ENCODE measurements at regions not wholly inside any gene's neighbourhood (a gene's known extent, or its start where the extent isn't known, plus 50 kb on each side); places are given as distances from the start of the nearest gene placed in this dataset.

- H3K27me3 ChIP-seq (ENCODE audit: control insufficient read depth in 1 of 2, insufficient read depth in 2 of 2, low read length in 2 of 2), result no peaks in the 10 kb centered on the region
- DNase-seq (no peak), ATAC-seq (ENCODE audit: poor library complexity) (no peak)
- H3K4me1 ChIP-seq (ENCODE audit: insufficient read depth, low read length), result no peaks in the 10 kb centered on the region
- ChIA-PET POLR2A (no interaction called here), CTCF (no interaction called here)
- Mint-ChIP-seq H3K27me3 (no peaks in the 10 kb centered on the region), H3K4me1 (ENCODE audit: low read depth) (no peaks in the 10 kb centered on the region), H3K27ac (no peak overlapping the region), H3K4me3 (no peak overlapping the region), H3K9me3 (peaks cover 20% of the 10 kb centered on the region), H3K36me3 (ENCODE audit: low read depth) (no peaks in the 10 kb centered on the region)
- peaks cover 0 to 61% of the 10 kb centered on the region in 2 experiments for H3K9me3 ChIP-seq (ENCODE audit: control insufficient read depth in 1 of 2, insufficient read depth in 1 of 2, low read length in 2 of 2)
- H3K27ac ChIP-seq (ENCODE audit: low read depth in 1 of 2, low read length in 2 of 2), result no peak overlapping the region
- TF ChIP-seq CTCF (IDR thresholded peaks at IDR 0.05), result no peak
- no peak overlapping the region for H3K4me3 ChIP-seq (ENCODE audit: low read length)
- intact Hi-C loops (cut with DNase I, micrococcal nuclease), result no loop called here
- no peaks in the 10 kb centered on the region for H3K36me3 ChIP-seq (ENCODE audit: insufficient read depth, low read length)
These were observed 85.3 kb downstream of the ZNF726 start for GRCh38 chr19:23999821-24000610.

- no peak overlapping the region for H3K4me3 ChIP-seq (ENCODE audit: low read length)
- H3K4me3 Mint-ChIP-seq, result no peak overlapping the region
- H3K27me3 ChIP-seq (ENCODE audit: control insufficient read depth in 1 of 2, insufficient read depth in 2 of 2, low read length in 2 of 2), result no peaks in the 10 kb centered on the region
- no peak overlapping the region for H3K27ac ChIP-seq (ENCODE audit: low read depth in 1 of 2, low read length in 2 of 2)
- no peaks in the 10 kb centered on the region for H3K4me1 Mint-ChIP-seq (ENCODE audit: low read depth)
- peaks cover 15% of the 10 kb centered on the region for H3K9me3 Mint-ChIP-seq
- no peaks in the 10 kb centered on the region for H3K36me3 ChIP-seq (ENCODE audit: insufficient read depth, low read length)
- TF ChIP-seq CTCF (IDR thresholded peaks at IDR 0.05), result no peak
- intact Hi-C loops (cut with DNase I, micrococcal nuclease), result no loop called here
- ChIA-PET POLR2A (no interaction called here), CTCF (no interaction called here)
- no peaks in the 10 kb centered on the region for H3K27me3 Mint-ChIP-seq
- H3K36me3 Mint-ChIP-seq (ENCODE audit: low read depth), result no peaks in the 10 kb centered on the region
- DNase-seq, result no peak
- peaks cover 0 to 61% of the 10 kb centered on the region in 2 experiments for H3K9me3 ChIP-seq (ENCODE audit: control insufficient read depth in 1 of 2, insufficient read depth in 1 of 2, low read length in 2 of 2)
- no peaks in the 10 kb centered on the region for H3K4me1 ChIP-seq (ENCODE audit: insufficient read depth, low read length)
- no peak for ATAC-seq (ENCODE audit: poor library complexity)
- no peak overlapping the region for H3K27ac Mint-ChIP-seq
These were observed 86.0 kb downstream of the ZNF726 start for GRCh38 chr19:24000656-24001055.

GRCh38 chr19:24002256-24002945 is 84.6 kb upstream of the ZNF254 start:
- no peak for TF ChIP-seq CTCF (IDR thresholded peaks at IDR 0.05)
- no peaks in the 10 kb centered on the region for H3K27me3 Mint-ChIP-seq
- intact Hi-C loops (cut with DNase I, micrococcal nuclease), result no loop called here
- no peak overlapping the region for H3K27ac Mint-ChIP-seq
- POLR2A ChIA-PET, result no interaction called here
- H3K4me1 Mint-ChIP-seq (ENCODE audit: low read depth), result no peaks in the 10 kb centered on the region
- no peaks in the 10 kb centered on the region for H3K27me3 ChIP-seq (ENCODE audit: control insufficient read depth in 1 of 2, insufficient read depth in 2 of 2, low read length in 2 of 2)
- no peaks in the 10 kb centered on the region for H3K36me3 Mint-ChIP-seq (ENCODE audit: low read depth)
- H3K9me3 ChIP-seq (ENCODE audit: control insufficient read depth in 1 of 2, insufficient read depth in 1 of 2, low read length in 2 of 2), result peaks cover 0 to 54% of the 10 kb centered on the region in 2 experiments
- no peak overlapping the region for H3K27ac ChIP-seq (ENCODE audit: low read depth in 1 of 2, low read length in 2 of 2)
- H3K4me3 Mint-ChIP-seq, result no peak overlapping the region
- CTCF ChIA-PET, result no interaction called here
- DNase-seq (no peak), ATAC-seq (ENCODE audit: poor library complexity) (no peak)
- no peaks in the 10 kb centered on the region for H3K4me1 ChIP-seq (ENCODE audit: insufficient read depth, low read length)
- H3K9me3 Mint-ChIP-seq, result peaks cover 8% of the 10 kb centered on the region
- no peaks in the 10 kb centered on the region for H3K36me3 ChIP-seq (ENCODE audit: insufficient read depth, low read length)
- H3K4me3 ChIP-seq (ENCODE audit: low read length), result no peak overlapping the region

Measured in CD4-positive, alpha-beta T cell (primary cell).